ENCODE measurements at regions not wholly inside any gene's neighbourhood (a gene's known extent, or its start where the extent isn't known, plus 50 kb on each side); places are given as distances from the start of the nearest gene placed in this dataset.

- no peaks in the 10 kb centered on the region for H3K9me3 ChIP-seq
- no peak overlapping the region for H3K4me2 ChIP-seq
- H3K4me3 ChIP-seq: no peak overlapping the region
- DNase-seq (ENCODE audit: low read depth in 1 of 2, low spot score in 1 of 2) (no peak), FAIRE-seq (no peak), ATAC-seq (no peak)
- 79% methylated on average over 6 of the region's 6 CpGs for WGBS (ENCODE audit: missing lambda C conversion rate)
- TF ChIP-seq CBX8 (IDR thresholded peaks at IDR 0.05) (no peak), NR3C1 (IDR thresholded peaks at IDR 0.05) (no peak), CEBPB (IDR thresholded peaks at IDR 0.05) (no peak), BHLHE40 (IDR thresholded peaks at IDR 0.05; ENCODE audit: low read depth, low read length) (no peak), EHMT2 (IDR thresholded peaks at IDR 0.05; ENCODE audit: low read depth) (no peak), KDM5A (IDR thresholded peaks at IDR 0.05) (no peak)
- no peak overlapping the region for H3K27ac ChIP-seq
- ChIA-PET POLR2A (no interaction called here), CTCF (interaction anchor here (1.3 to 31.4 kb wide), 7 partner anchors 14 to 1005 kb away, joined by 3 to 602 read pairs (median 9); no protein-coding TSS in a partner anchor)
- H3K4me1 ChIP-seq: peaks cover 10% of the 10 kb centered on the region
Measured at GRCh38 chr14:100660498-100660881, 66.2 kb upstream of the DLK1 start.

GRCh38 chr14:100660882-100661635, 65.6 kb upstream of the DLK1 start:
- ChIA-PET POLR2A (no interaction called here), CTCF (interaction anchor here (0.5 to 31.4 kb wide), 11 partner anchors 7 to 1004 kb away, joined by 3 to 602 read pairs (median 4); no protein-coding TSS in a partner anchor)
- FAIRE-seq: no peak
- Histone ChIP-seq H3K9me3 (no peaks in the 10 kb centered on the region), H3K27ac (no peak overlapping the region), H3K4me1 (peaks cover 15% of the 10 kb centered on the region), H3K4me3 (no peak overlapping the region), H3K4me2 (no peak overlapping the region)
- TF ChIP-seq HES2 (IDR thresholded peaks at IDR 0.05): no peak
- no peak for TF ChIP-seq FOSL2 (IDR thresholded peaks at IDR 0.05)
- TF ChIP-seq FOSL2 (CRISPR knock-in tag; IDR thresholded peaks at IDR 0.05): peak; percentile 41
- TF ChIP-seq BCL3 (IDR thresholded peaks at IDR 0.05): no peak
- TF ChIP-seq, protein P1, sequence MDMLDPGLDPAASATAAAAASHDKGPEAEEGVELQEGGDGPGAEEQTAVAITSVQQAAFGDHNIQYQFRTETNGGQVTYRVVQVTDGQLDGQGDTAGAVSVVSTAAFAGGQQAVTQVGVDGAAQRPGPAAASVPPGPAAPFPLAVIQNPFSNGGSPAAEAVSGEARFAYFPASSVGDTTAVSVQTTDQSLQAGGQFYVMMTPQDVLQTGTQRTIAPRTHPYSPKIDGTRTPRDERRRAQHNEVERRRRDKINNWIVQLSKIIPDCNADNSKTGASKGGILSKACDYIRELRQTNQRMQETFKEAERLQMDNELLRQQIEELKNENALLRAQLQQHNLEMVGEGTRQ (IDR thresholded peaks at IDR 0.05): no peak
- ATAC-seq: no peak
- DNase-seq (ENCODE audit: low read depth in 1 of 2, low spot score in 1 of 2): no peak
- WGBS (ENCODE audit: missing lambda C conversion rate): 76% methylated on average over 18 of the region's 18 CpGs

DNA sequence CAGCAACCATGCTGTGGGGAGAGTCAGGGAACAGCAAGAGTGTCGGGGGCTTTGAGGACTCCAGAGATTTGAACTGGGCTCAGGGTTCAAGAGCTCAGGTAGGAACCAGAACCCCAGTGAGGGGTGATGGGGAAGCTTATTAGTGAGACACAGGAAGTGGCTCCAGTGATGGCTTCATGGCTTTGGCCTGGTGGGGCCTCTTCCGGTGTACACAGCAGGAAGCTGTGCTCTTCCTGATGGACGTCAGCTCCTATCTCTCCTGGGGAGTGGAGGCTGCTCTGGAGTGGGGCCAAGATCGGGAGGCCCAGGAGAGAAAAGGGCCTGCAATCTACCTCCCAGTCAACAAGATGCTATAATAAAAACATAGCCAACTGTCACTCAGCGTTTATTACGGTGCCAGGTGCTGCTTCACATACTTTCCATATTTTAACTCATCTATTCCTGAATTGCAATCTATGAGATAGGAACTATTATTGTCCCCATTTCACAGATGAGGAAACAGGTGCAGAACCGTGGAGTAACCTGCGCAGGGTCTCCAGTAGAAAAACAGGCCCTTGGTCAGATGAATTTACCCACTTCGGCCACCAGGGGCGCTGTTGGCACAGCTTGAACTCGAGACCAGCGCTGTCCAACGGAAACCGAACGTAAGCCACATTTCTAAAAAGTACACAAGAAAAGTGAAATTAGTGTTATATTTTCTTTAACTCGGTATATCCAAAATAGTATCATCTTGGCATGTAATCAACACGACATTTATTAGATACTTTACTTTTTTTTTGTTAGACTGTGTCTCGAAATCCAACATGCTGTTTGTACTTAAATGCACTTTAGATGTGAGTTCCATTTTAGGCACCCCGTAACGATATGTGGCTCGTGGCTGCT, 63.6 kb upstream of the DLK1 start:
- Histone ChIP-seq H3K4me2 (no peak overlapping the region), H3K4me1 (peaks cover 21% of the 10 kb centered on the region), H3K4me3 (no peak overlapping the region), H3K9me3 (no peaks in the 10 kb centered on the region), H3K27ac (peak overlapping the region in 1 of 2 experiments; percentile 25; a peak in 1 of 6 replicates)
- TF ChIP-seq HOXA7 (CRISPR knock-in tag; IDR thresholded peaks at IDR 0.05) (no peak), SMC3 (IDR thresholded peaks at IDR 0.05) (peak; percentile 56), CTCF (IDR thresholded peaks at IDR 0.05) (peak; percentile 93), JUN (IDR thresholded peaks at IDR 0.05) (no peak), BHLHE40 (IDR thresholded peaks at IDR 0.05; ENCODE audit: low read depth, low read length) (no peak), REST (IDR thresholded peaks at IDR 0.05) (peak; percentile 69), CBX8 (IDR thresholded peaks at IDR 0.05) (no peak), ZC3H11A (IDR thresholded peaks at IDR 0.05) (no peak), FOSB (CRISPR knock-in tag; IDR thresholded peaks at IDR 0.05) (no peak), HEYL (CRISPR knock-in tag; IDR thresholded peaks at IDR 0.05) (no peak), RAD21 (conservative IDR thresholded peaks at IDR 0.05 in 1 of 2, IDR thresholded peaks at IDR 0.05 in 1 of 2) (peak; percentile 80 to 87)
- FAIRE-seq (peak; percentile 18), DNase-seq (ENCODE audit: low read depth in 1 of 2, low spot score in 1 of 2) (peak; percentile 75 to 77), ATAC-seq (peak in 1 of 2 experiments; percentile 80; a peak in 3 of 6 replicates)
- ChIA-PET CTCF (interaction anchor here (0.6 to 31.4 kb wide), 47 partner anchors 9 to 1074 kb away, joined by 3 to 602 read pairs (median 4); no protein-coding TSS in a partner anchor), POLR2A (no interaction called here)
- 33% methylated on average over 21 of the region's 21 CpGs for WGBS (ENCODE audit: missing lambda C conversion rate)

All from A549 (cell line).